ENCODE measurements at regions not wholly inside any gene's neighbourhood (a gene's known extent, or its start where the extent isn't known, plus 50 kb on each side); places are given as distances from the start of the nearest gene placed in this dataset.

DNA sequence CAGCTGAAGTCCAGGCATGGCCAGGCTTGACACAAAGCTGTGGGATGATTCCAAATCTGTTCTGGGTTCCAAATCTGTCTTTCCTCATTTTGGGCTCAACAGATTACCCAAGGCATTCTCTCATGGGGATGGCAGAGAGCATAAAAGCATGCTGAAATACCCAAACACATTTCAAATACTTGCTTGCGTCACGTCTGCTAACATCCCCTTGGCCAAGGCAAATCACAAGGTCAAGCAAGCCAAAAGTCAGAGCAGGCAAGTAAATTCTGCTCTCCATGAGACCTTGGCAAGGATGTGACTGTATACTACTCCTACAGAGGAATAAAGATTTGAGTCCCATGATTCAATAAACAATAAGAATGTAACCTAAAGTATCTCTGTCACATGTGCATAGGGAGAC lies 306.7 kb downstream of the EPB41L4A start:
- DNase-seq (ENCODE audit: low read depth) = no peak

GRCh38 chr5:112109331-112110007 lies 309.6 kb downstream of the EPB41L4A start:
- DNase-seq (ENCODE audit: low read depth) = peak; percentile 85
- no peak overlapping the region for H3K4me3 ChIP-seq (ENCODE audit: low read depth, low read length)

More for the DNA sequence above, 306.7 kb downstream of the EPB41L4A start:
- H3K4me3 ChIP-seq (ENCODE audit: low read depth, low read length) = no peak overlapping the region

DNA sequence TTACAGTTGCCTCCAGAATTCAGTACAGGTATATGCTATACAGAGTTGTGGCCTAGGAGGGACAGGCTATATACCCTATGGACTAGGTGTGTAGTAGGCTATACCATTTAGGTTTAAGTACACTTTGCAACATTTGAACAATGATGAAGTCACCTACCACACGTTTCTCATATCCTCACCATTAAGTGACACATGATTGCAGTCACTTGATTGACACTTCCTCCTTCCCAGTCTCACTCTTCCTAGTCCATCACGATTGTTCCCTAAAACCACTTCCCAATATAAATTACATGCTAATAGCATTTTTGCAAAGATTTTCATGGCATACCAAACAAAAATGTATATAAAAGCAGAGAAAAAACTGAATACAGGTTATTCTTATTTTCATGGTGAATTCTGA lies 312.2 kb downstream of the EPB41L4A start:
- DNase-seq (ENCODE audit: low read depth) = no peak
- no peak overlapping the region for H3K4me3 ChIP-seq (ENCODE audit: low read depth, low read length)

- no peak overlapping the region for H3K4me3 ChIP-seq (ENCODE audit: low read depth, low read length)
- no peak for DNase-seq (ENCODE audit: low read depth)
Observed at GRCh38 chr5:112097768-112098167, 321.3 kb downstream of the EPB41L4A start.

DNA sequence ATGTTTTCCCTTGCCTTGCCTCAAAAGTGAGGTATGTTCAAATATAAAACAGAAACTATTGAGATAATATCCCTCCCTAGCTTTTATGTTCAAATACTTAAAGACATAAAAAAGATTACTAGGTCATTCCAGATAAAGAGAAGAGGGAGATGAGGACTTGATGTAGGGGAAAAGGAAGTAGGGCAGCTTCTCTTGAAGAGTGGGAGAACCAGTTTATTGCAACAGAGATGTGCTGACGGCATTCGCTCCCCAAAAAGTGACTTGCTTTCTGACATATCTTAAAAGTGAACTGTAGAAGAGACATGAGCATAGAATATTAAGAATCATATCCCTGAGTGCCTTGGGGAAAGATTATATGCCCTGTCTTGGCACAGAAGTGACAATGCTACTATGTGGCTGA lies 330.2 kb upstream of the NREP start:
- H3K4me3 ChIP-seq (ENCODE audit: low read depth, low read length) = no peak overlapping the region
- DNase-seq (ENCODE audit: low read depth) = no peak

- DNase-seq (ENCODE audit: low read depth) = no peak
- no peak overlapping the region for H3K4me3 ChIP-seq (ENCODE audit: low read depth, low read length)
Observed at GRCh38 chr5:112086740-112087139, 329.7 kb upstream of the NREP start.

DNA sequence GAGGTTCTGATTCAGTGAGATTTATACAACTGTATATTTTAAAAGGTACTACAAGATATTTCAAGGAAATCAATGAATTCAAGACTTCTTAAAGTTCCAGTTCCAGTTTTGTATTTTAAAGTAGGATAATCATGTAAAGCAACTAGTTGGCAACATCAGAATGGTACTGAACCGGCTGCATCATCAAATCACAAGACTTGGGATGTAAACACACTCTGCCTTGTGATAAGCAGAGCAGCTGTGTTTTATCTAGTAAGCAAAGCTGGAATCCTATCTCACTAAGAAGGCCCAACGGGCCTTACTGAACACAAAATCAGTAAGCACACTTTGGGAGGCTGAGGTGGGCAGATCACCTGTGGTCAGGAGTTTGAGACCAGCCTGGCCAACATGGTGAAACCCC lies 327.2 kb upstream of the NREP start:
- DNase-seq (ENCODE audit: low read depth) = no peak
- no peak overlapping the region for H3K4me3 ChIP-seq (ENCODE audit: low read depth, low read length)

DNA sequence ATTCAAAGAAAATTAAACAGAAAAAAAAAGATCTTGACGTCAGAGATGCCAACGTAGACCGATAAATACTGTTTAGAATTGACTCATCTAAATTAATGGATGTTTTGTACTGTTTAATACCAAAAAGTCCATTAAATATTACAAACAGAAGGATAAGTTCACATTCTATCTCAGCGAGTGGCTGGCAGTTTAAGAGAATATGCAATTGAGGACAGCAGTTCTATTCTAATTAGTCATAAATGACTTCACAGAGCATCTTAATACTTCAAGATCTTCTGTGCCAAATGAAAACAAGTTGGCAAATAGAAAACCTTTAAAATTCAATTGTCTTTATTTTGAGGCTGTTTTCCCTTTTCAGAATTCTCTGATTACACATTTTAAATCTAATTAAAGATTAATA lies 326.6 kb upstream of the NREP start:
- no peak for DNase-seq (ENCODE audit: low read depth)
- no peak overlapping the region for H3K4me3 ChIP-seq (ENCODE audit: low read depth, low read length)

- peak; percentile 3 for DNase-seq (ENCODE audit: low read depth)
- no peak overlapping the region for H3K4me3 ChIP-seq (ENCODE audit: low read depth, low read length)
Observed at GRCh38 chr5:112077180-112077579, 320.2 kb upstream of the NREP start.

DNA sequence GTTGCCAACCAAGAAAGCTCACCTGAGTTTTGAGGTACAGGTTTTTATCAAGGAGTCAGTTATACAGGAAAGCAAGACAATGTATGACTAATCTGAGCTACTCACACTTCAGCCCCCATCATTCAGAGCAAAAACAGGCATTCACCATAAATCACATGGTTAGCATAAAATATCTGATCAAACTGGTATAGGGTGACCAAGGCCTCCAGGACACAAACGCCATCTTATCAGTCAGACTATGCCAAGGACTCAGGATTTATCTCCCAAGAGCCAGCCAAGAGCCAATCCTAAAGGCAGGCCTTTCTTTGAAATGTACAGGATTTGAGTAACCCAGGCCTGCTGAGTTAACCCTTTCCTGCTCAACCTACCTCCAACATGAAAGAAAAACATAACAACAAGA lies 313.0 kb upstream of the NREP start:
- no peak for DNase-seq (ENCODE audit: low read depth)
- H3K4me3 ChIP-seq (ENCODE audit: low read depth, low read length) = no peak overlapping the region

GRCh38 chr5:112069329-112069728 lies 312.3 kb upstream of the NREP start:
- no peak for DNase-seq (ENCODE audit: low read depth)
- no peak overlapping the region for H3K4me3 ChIP-seq (ENCODE audit: low read depth, low read length)

DNA sequence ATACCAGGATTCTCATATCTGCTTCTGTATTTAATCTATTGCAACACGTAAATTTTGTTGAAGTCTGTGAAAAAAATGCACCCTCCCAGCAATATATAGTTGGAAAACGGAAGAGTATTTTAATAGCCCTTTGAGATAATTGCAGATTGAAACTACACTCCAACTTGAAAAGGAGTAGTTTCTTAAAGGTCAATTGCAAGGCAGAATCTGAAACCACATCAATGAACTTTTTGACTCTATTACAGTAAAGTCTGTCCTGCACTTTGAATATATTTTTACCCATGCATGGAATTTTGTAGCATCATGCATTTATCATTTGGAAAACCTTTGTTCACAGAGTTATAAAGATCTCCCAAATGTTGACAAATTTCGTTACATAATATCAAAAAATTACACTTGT lies 311.6 kb upstream of the NREP start:
- DNase-seq (ENCODE audit: low read depth) = no peak

GRCh38 chr5:112065781-112066180 lies 308.8 kb upstream of the NREP start:
- no peak overlapping the region for H3K4me3 ChIP-seq (ENCODE audit: low read depth, low read length)
- no peak for DNase-seq (ENCODE audit: low read depth)

More for the DNA sequence above, 311.6 kb upstream of the NREP start:
- H3K4me3 ChIP-seq (ENCODE audit: low read depth, low read length) = no peak overlapping the region

- no peak overlapping the region for H3K4me3 ChIP-seq (ENCODE audit: low read depth, low read length)
- DNase-seq (ENCODE audit: low read depth) = no peak
Observed at GRCh38 chr5:112064956-112065355, 308.0 kb upstream of the NREP start.

GRCh38 chr5:112064271-112064701 lies 307.3 kb upstream of the NREP start:
- no peak for DNase-seq (ENCODE audit: low read depth)
- no peak overlapping the region for H3K4me3 ChIP-seq (ENCODE audit: low read depth, low read length)

- DNase-seq (ENCODE audit: low read depth) = no peak
- no peak overlapping the region for H3K4me3 ChIP-seq (ENCODE audit: low read depth, low read length)
Observed at GRCh38 chr5:112063856-112064255, 306.9 kb upstream of the NREP start.

DNA sequence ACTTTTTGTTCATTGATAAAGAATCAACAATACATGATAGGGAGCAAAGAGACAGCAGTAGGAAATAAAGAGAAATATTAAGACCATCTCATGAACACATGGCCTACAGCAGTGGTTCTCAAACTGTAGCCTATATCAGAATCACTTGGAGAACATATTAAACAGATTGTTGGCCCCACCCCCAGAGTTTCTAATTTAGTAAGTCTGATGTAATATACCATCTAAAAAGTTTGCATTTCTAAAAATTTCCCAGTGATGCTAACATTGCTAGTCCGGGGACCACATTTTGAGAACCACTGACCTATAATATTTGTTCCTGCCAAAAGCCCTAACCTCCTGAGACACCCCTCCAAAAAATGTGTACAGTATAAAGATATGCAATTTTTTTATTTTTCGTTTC lies 306.2 kb upstream of the NREP start:
- DNase-seq (ENCODE audit: low read depth) = no peak
- H3K4me3 ChIP-seq (ENCODE audit: low read depth, low read length) = no peak overlapping the region

DNA sequence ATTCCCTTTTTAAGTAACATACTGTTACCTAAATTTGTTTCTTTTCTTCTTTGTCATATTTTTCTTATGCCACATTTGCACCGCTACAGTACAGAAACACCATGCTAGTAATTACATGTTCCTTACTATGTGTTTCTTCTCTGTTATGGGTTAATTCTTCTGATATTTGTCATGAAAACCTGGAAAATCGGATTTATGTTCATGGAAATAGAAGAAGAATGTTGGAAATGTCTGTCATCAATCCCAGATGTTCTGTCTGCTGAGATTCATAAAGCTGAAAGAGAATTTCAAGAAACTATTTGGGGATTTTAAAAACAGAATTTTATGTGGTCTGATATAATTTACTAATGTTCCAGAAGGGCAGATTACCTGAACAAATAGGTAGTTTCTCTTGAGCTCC lies 305.2 kb upstream of the NREP start:
- no peak for DNase-seq (ENCODE audit: low read depth)
- H3K4me3 ChIP-seq (ENCODE audit: low read depth, low read length) = no peak overlapping the region

- no peak overlapping the region for H3K4me3 ChIP-seq (ENCODE audit: low read depth, low read length)
- DNase-seq (ENCODE audit: low read depth) = no peak
Observed at GRCh38 chr5:112061666-112062065, 304.7 kb upstream of the NREP start.

DNA sequence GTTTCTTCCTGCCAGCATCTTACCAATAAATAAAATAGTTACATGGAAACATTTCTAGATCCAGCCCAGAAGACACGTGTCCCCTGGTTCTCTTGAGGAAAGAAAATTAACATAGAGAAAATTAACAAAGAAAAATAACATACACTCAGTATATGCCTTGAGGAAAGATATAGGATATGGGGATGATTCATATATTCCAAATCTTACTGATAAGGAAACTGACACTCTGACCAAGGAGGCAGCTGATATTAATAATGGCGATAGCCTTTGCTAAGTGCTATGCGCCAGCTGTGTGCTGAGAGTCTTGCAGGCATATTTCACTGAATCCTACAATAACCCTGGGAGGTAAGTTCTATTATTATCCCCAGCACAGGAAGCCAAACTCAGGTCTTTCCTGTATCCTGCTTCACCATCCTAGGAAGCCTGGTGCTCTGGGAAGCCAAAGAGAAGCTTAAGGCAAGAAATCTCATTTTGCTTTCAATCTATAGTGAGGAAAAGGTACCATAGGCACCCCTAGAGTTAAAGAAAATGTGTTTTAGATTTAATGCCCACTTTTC lies 302.7 kb upstream of the NREP start:
- DNase-seq (ENCODE audit: low read depth) = no peak
- no peak overlapping the region for H3K4me3 ChIP-seq (ENCODE audit: low read depth, low read length)

DNA sequence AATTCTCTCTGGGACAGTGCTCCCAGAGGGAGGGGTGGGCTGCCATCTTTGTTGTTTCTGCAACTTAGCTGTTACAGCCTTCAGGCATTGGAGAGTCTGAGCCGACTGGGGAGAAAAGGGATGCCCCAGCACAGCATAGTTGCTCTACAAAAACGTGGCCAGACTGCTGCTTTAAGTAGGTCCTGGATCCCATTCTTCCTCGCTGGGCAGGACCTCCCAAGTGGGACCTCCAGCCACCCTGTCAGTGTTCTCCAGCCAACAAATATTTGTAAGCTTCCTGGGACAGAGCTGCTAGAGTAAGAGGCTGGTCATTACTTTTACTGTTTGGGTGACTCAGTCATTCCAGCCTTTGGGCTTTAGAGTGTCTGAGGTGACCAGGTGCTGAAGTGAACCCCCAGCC lies 292.7 kb upstream of the NREP start:
- H3K4me3 ChIP-seq (ENCODE audit: low read depth, low read length) = no peak overlapping the region
- no peak for DNase-seq (ENCODE audit: low read depth)

GRCh38 chr5:112036206-112036605 lies 279.2 kb upstream of the NREP start:
- no peak overlapping the region for H3K4me3 ChIP-seq (ENCODE audit: low read depth, low read length)
- DNase-seq (ENCODE audit: low read depth) = no peak
